GM21528 (cell line): ENCODE measurements at regions not wholly inside any gene's neighbourhood (a gene's known extent, or its start where the extent isn't known, plus 50 kb on each side); places are given as distances from the start of the nearest gene placed in this dataset.
"Not testable (repeated sequence)": the region's sequence is repeated elsewhere in the genome, so short reads cannot be mapped to it uniquely, and the experiment has no call there.

Experiments used
- ATAC-seq: cut with Tn5 transposase; IDR thresholded peaks from one replicate; pipeline ENCODE4 v1.9.1; 2021; ENCODE audit warnings: mild to moderate bottlenecking, moderate library complexity; ENCODE audit not compliant: unreplicated experiment, low FRiP score

DNA sequence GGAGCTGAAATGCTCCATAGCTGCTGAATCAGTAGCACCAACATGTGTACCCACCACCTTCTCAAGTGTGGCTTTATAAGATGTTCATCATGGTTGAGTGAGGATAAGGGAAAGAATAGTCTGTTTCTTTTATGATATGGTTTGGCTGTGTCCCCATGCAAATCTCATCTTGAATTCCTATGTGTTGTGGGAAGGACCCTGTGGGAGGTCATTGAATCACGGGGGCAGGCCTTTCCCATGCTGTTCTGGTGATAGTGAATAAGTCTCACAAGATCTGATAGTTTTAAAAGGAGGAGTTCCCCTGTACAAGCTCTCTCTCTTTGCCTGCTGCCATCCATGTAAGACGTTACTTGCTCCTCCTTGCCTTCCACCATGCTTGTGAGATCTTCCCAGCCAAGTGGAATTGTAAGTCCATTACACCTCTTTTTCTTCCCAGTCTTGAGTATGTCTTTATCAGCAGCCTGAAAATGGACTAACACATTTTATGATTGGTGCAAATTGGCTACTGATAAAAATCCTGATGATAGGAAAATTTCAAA, 799.9 kb downstream of the TNS3 start:
- ATAC-seq: no peak

DNA sequence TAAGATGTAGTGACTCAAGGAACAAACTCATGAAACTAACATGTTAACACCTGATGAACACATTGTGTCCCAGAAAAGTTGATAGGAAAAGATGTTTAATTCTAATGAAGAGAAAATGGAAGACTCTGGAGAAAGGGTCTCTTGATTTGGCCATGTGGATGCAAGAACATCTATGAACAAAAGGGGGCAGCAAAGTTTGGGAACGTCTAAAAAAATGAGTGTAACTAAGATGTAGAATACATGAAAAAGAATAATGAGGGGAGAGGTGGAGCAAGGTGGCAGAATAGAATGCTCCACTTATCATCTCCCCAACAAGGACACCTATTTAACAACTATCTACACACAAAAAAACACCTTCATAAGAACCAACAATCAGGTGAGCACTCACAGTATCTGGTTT, 805.1 kb downstream of the TNS3 start:
- ATAC-seq: no peak

DNA sequence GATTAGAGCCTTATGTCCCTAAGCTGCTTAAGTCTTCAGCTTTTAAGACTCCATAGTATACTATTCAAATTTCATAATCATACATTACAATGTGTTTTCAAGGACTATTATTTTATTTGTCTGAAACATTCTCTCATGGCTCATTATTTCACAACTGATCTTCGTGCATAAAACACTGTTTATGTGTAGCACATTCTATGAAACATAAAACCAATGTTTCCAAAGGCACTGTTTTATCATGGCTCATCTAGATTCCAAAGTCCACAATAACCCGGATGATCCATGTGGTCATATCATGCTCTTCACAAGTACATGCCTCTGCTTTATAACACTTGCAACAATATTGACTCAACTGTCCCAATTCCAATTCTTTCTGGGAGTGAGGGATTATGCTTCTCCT, 806.1 kb downstream of the TNS3 start:
- no peak for ATAC-seq

DNA sequence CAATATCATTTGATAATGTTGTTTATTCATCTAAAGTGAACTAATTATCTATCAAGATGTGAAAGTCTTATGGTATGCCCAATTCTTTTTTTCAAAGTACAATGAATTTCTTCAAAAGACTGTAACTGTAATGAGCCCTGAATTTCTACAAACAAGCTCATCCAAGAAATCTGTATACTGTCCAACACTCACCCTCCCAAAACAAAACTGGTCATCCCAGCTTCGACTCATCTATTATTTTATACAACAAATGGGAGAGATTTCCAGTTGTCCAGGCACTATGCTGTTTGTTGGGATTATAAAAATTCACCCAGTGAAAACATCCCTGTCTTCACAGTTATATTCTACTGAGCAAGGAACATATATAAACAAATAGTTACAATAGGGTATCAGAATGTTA, 806.9 kb downstream of the TNS3 start:
- no peak for ATAC-seq

DNA sequence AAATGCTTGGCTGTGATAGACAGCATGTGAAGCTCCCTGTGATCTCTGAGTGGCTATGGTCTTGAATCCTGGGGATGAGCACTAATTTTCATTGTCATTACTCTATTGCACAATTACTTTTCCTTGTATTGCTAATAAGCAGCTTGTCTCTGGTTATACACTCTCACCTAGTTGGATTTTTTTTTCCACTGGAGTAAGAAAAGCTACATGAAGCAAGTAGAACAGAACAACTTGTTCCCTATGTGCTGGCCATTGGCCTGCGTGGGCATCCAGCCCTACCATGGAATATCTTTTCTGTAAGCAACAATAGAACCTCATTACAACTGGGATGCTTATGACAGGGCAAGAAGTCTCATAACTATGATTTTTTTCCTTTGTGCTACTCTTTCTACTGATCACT, 807.4 kb downstream of the TNS3 start:
- no peak for ATAC-seq

DNA sequence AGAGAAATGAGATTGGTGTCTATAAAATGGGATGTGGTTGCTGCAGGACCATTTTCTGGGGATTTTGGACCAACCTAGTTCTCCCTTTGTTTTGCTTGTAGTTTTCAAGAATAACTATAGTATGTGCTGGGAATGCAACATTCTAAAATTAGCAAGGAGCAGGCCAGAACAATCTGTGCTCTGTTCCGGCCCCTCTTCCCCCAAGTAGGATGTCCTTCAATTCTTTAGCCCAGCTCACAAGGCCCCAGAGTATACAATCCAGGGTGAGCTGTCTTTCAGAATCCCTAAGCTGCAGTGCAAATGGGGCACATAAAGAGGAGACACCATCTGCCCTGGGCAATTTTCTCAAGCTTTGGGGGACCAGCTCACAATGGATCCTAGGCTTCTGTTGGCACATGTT, 809.1 kb downstream of the TNS3 start:
- ATAC-seq: no peak

DNA sequence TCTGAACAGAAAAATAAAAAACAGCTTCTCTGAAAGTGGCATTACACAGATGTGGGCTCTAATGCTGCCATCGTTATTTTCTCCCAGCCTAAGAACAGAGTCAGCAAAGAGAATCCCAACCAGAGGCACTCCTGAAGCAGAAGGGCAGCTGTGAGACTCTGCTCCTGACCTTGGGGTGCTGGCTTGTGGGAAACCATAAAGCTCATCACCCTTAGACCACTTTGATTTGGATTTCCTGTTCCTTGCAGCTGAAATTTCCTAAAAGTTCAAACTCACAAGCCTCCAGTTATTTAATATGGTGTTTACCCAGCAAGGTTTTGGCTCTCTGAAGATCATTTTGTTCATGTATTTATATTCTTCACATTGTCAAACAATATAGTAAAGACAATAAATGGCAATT, 814.8 kb downstream of the TNS3 start:
- ATAC-seq: no peak

DNA sequence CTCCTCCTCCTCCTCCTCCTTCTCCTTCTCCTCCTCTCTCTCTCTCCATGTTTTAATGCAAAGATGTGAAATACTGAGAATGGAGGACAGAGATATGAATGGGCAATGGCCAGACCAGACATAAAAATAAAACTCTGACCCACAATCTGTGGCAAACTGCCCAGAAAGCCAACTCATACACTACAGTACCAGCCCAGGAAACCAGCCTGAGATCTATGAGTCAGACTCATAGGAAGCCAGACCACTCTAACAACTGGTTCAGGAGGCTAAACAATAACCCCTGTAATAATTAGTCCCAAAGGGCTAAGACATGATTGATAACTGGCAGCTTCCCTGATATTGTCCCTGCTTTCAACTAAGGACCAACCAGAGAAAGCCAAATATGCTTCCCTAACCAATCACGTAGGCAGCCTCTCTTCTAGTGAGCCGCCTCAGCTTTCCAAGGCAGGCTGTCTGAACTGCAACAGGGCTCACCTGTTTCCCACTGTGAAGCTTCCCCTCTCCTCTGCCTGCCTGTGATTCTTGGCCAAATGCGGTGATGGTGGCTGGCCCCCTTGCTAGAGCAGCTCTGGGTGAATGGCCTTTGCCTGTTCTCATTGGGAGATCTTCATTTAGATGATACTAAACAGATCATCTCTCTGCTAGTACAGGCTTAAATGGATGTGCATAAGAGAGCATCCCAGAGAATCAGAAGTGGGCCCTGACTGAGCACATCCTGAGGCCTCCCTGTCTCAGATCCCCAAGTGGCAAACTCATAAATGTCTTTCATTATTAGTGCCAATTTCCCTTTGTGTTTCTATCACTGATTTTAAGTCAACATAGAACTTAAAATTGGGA, 817.6 kb downstream of the TNS3 start:
- no peak for ATAC-seq

DNA sequence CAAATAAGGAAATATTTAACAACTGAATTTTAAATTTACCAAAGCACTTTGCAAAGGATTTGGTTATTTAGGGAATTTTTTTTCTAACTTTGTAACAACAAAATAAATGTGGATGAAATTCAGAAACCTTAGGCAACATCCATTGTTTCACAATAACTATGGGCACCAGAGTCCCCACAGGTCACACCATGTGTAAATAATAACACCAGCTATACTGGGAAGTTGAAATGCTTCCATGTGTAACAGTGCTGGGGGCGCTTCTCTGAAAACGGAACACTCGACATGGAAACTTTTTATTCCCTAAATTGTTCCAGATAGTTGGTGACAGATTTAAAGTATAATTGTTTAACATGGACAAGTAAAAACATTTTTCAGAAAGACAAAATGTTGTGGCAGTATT, 818.6 kb downstream of the TNS3 start:
- ATAC-seq: no peak

DNA sequence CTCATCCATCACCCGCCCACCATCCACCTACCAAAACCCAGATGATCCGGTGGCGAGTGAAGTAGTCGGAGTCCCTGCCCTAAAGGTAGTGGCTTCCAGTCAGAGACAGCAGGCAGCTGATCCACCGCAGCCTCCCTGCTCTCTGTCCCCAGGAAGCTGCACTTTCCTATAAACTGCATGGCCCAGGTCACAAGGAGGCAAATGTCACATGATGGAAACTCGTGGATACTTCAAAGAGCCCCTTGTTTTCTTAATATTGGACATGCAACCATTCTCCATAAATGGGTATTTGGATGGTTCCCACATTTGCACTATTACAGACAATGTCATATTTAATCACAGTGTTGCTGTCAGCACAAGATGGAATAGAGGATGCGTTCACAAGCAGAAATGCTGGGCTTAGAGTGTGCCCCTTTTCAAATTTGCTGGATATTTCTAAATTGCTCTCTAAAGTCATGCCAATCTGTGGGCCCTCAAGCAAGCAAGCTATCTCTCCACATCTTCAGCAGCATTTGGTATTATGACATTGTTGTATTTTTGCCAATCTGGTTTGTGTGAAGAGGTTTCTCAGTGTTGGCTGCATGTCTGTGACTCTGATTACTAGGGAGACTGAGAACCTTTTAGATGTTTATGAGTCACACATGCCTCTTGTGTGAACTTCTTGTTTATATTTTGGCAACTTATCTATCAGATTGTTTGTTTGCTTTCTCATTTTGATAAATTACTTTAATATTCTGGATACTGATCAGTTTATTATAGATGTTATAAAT, 822.0 kb downstream of the TNS3 start:
- ATAC-seq: no peak

DNA sequence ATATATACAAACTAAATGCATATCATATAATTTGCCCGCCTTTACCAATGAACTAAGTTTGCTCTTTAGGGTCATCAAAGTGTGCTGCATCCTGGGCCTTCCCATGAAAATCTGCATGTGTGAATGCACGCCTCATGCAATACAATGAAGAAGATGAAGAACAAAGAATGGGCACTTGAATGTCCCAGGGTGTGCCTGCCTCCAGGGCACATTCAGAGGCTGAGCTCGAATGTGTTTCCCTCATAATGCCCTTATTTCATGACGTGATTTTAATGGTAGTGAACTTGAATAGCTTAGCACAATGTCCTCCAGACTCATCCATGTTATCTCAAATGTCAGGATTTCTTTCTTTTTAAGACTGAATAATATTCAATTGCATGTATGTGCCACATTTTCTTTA, 824.9 kb downstream of the TNS3 start:
- no peak for ATAC-seq

DNA sequence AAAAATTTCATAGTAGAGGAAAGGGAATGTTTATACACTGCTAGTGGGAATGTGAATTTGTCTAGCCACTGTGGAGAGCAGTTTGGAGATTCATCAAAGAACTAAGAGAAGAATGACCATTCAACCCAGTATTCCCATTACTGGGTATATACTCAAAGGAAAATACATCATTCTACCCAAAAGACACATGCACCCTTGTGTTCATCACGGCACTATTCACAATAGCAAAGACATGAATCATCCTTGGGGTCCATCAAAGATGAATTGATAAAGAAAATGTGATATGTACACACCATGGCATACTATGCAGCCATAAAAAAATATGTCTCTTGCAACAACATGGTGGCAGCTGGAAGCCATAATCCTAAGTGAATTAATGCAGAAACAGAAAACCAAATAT, 825.7 kb downstream of the TNS3 start:
- no peak for ATAC-seq

DNA sequence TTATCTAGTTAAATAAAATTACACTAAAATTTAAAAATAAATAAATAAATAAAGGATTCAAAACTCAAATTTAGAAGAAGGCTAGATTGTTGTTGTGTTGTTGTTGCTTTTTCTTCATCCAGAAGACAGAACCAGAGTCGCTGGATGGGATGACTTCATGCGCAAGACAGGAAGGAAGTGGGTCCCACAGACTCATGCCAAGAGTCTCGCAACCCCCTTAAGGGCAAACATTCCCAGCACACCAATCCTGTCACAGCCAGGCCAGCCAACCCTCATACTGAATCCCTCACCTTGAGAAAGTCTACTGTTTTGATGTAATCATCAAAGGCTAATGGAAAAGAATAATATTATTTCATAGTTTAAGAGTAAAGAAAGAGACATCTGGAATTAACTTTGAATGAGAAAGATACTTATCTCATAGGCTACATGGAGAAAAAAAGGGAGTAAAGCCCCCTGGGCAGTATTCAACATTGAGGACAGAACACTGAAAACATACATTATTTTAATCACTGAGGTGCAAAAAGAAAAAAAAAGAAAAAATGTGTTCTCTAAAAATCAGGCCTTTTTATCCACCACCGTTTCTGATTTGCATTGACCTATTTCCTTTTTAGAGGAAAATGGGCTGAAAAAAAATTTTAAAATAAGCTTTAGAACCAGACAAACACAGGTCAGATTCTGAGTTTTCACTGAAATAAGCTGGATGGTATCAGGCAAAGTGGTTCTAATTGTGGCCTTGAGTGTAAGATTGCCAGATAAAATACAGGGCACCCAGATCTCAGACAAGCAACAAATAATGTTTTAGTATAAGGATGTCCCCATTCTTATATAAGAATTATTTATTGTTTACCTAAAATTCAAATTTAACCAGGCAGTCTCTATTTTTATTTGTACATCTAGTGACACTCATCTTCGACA, 826.5 kb downstream of the TNS3 start:
- no peak for ATAC-seq

DNA sequence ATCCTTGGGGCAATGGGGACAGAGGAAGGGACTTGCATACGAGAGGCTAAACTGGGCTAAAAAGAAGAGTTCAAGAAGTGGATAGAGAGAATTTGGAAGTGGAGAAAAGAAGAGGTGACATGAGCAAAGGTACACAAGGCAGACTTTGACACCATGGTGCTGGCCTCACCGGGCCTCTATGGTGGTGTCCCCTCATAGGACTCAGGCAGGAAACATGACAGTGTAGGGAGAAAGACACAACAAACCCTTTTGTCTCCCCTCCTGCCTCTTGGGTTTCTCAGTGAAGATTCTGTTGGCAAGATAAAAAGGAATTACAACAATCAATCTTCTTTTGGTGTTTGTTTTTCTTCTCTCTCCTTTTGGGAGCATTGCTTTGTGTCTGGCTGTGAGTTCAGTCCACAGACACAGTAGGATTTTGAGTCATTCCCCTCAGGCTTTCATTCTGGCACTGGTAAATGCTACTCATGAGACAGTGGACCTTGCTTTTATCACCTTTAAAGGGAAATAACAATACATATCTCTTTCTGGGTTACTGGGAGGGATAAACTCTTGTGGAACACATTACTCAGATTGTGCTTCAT, 827.7 kb downstream of the TNS3 start:
- ATAC-seq: no peak

DNA sequence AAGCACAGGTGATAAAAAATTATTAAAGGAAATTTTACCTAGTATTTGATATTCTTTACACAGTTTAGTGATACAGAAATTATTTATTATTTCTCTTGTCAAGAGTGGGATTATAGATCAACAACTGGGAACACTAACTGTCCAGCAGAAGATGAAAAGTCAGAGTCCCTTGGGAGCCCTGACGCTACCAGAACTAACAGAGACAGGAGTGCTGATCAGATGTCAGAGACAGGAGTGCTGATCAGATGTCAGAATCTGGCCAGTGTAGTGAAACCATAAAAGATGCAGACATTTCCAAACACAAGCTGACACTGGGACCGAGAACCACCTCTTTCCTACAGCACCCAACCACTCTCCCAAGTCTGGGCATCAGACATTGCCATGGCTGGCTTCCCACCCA, 828.2 kb downstream of the TNS3 start:
- ATAC-seq: no peak

DNA sequence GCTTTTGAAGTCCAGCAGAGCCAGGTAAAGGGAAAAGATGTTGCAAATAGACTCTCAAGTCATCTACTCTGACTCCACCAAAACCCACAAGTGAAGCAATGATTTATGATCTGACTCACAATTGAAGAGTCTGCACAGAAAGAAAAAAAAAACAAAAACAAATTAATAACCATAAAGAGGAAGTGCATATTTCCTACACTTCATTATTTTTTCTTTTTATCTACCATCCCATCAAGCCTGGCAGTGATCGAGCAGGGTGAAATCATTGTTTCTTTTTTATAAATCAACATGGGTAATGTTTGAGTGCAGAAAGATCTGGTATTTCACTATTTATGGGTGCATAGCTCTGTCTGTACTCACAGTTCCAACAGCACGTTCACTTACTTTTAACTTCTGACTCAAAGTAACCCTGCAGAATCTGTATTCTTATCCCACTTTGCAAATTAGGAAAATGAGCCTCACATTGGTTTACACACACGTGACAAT, 829.0 kb downstream of the TNS3 start:
- no peak for ATAC-seq

DNA sequence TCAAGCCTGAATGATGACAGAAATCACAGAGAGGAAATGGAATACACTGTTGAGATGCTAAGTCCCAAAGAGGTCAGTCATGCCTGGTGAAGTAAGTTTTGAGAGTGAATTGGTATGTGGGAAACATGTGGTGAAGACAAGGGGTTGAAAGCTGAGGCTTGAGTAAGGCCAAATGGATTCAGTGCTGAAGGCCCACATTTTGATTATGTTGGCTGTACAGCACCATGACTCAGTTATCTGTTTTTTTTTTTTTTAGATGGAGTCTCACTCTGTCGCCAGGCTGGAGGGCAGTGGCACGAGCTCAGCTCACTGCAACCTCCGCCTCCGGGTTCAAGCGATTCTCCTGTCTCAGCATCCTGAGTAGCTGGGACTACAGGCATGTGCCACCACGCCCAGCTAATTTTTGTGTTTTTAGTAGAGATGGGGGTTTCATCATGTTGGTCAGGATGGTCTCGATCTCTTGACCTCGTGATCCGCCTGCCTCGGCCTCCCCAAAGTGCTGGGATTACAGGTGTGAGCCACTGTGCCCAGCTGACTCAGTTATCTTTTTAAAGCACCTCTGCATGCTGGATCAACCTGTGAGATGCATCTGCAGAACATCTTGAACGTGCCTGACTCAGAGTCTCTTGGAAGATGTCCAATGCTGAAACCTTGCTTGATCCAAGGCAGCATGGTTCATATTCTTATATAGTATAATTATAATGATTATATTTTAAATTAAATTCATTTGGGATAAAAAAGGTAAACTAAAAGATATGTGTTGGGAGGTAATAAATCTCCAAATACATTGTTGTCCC, 829.8 kb downstream of the TNS3 start:
- ATAC-seq: not testable (repeated sequence)

DNA sequence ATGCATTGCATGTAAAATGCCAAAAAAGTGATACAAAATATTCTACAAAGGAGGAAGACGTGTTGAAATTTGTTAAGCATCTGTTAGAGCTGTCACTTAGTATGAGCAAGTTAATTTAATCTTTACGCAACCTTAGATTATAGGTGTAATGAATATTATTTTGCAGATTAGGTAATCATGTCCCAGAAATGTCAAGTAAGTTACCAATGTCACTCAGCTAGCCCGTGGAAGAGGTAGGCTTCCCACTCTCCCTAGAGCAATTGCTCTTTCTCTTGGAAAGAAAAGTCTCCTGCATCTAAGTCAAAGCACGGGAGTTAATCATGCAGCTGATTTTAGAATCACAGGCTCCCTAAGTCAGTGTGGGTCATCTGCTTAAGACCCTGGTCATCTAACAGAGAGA, 830.4 kb upstream of the IGFBP3 start:
- ATAC-seq: no peak

DNA sequence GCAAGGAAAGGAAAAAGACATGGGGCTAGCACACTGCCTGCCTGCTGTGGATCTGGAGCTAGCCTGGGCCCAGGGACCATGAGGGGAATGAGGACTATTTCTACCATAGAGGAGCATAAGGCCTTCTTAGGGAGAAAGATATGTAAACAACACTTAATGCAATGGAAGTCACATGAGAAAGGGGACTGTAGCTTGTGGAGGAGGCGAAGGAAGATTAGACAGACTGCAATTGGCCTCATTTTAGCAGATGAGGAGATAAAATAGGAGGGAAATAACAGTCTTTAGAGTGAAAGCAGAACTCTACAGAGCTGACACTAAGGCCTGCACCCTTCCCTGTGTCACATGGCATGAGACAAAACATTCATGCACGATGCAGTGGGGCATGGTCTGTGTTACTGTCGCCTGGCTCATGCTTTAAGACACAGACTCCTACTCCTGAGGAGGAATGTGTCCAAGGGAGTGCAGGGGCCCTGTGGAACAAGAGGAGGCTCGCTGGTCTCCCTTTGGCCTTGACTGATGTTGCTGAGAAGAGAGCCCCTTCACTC, 829.3 kb upstream of the IGFBP3 start:
- no peak for ATAC-seq
